Neuronal stem cell (in vitro differentiated cells): ENCODE measurements at regions not wholly inside any gene's neighbourhood (a gene's known extent, or its start where the extent isn't known, plus 50 kb on each side); places are given as distances from the start of the nearest gene placed in this dataset.
"Not testable (repeated sequence)": the region's sequence is repeated elsewhere in the genome, so short reads cannot be mapped to it uniquely, and the experiment has no call there.

Source experiments
- DNase-seq: peaks from one replicate; pipeline ENCODE4 v3.0.0-alpha.2; 2013; ENCODE audit warnings: low spot score
- H2AFZ ChIP-seq: one replicate; pipeline ENCODE4 v1.6.1; 2013; ENCODE audit warnings: mild to moderate bottlenecking, low read length, inconsistent platforms
- H2AK5ac ChIP-seq: 2 replicates; pipeline ENCODE4 v1.6.1; 2013; ENCODE audit warnings: low read depth, mild to moderate bottlenecking, inconsistent platforms, low read length, moderate library complexity, mixed read lengths
- H2BK120ac ChIP-seq: 2 replicates; pipeline ENCODE4 v1.6.1; 2013; ENCODE audit warnings: low read depth, mild to moderate bottlenecking, inconsistent platforms, low read length, moderate library complexity, mixed read lengths
- H2BK12ac ChIP-seq: one replicate; pipeline ENCODE4 v1.6.1; 2013; ENCODE audit warnings: low read length, inconsistent platforms
- H2BK15ac ChIP-seq: 2 replicates; pipeline ENCODE4 v1.6.1; 2013; ENCODE audit warnings: mild to moderate bottlenecking, low read length, inconsistent platforms, mixed read lengths
- H2BK5ac ChIP-seq: one replicate; pipeline ENCODE4 v1.6.1; 2013; ENCODE audit warnings: inconsistent platforms, mild to moderate bottlenecking, low read length, moderate library complexity
- H3K14ac ChIP-seq: one replicate; pipeline ENCODE4 v1.6.1; 2013; ENCODE audit warnings: low read length, inconsistent platforms
- H3K18ac ChIP-seq: 2 replicates; pipeline ENCODE4 v1.6.1; 2013; ENCODE audit warnings: low read length, inconsistent platforms
- H3K23ac ChIP-seq: 2 replicates; pipeline ENCODE4 v1.6.1; 2013; ENCODE audit warnings: low read depth, mild to moderate bottlenecking, mixed read lengths, low read length, inconsistent platforms; ENCODE audit not compliant: poor library complexity
- H3K27ac ChIP-seq: replicated peaks from 3 replicates; pipeline ENCODE4 v1.5.1; 2013; ENCODE audit warnings: low read length, inconsistent platforms
- H3K27me3 ChIP-seq, 3 experiments: 2 replicates each; pipeline ENCODE4 v1.6.1; 2013; ENCODE audit warnings: low read length in 3 of 3, mild to moderate bottlenecking in 2 of 3, inconsistent platforms in 1 of 3, low read depth in 1 of 3, mixed read lengths in 1 of 3, moderate library complexity in 1 of 3; ENCODE audit not compliant: control insufficient read depth in 3 of 3, insufficient read depth in 3 of 3
- H3K36me3 ChIP-seq, 2 donors: replicated peaks in 1 of 2; 2 replicates each; pipeline ENCODE4 v1.6.1; 2013; ENCODE audit warnings: low read length in 2 of 2; ENCODE audit not compliant: control insufficient read depth in 2 of 2, insufficient read depth in 2 of 2
- H3K4ac ChIP-seq: 2 replicates; pipeline ENCODE4 v1.6.1; 2013; ENCODE audit warnings: inconsistent platforms, mild to moderate bottlenecking, low read length, moderate library complexity
- H3K4me1 ChIP-seq, 2 donors: 1 replicate in 1 of 2; 2 replicates in 1 of 2; pipeline ENCODE4 v1.6.1; 2013; ENCODE audit warnings: low read length in 2 of 2, low read depth in 1 of 2; ENCODE audit not compliant: control insufficient read depth in 2 of 2, insufficient read depth in 1 of 2
- H3K4me2 ChIP-seq: one replicate; pipeline ENCODE4 v1.6.1; 2013; ENCODE audit warnings: mild to moderate bottlenecking, low read length, inconsistent platforms; ENCODE audit not compliant: insufficient read depth, poor library complexity, severe bottlenecking
- H3K4me3 ChIP-seq, 2 donors: 2 replicates each; pipeline ENCODE4 v1.5.1; 2013; ENCODE audit warnings: low read length in 2 of 2, mild to moderate bottlenecking in 2 of 2, inconsistent platforms in 1 of 2, moderate library complexity in 1 of 2
- H3K79me1 ChIP-seq: one replicate; pipeline ENCODE4 v1.6.1; 2013; ENCODE audit warnings: low read depth, mild to moderate bottlenecking, inconsistent platforms, low read length, moderate library complexity
- H3K9ac ChIP-seq: one replicate; pipeline ENCODE4 v1.6.1; 2013; ENCODE audit warnings: mild to moderate bottlenecking, low read depth, low read length, inconsistent platforms; ENCODE audit not compliant: poor library complexity
- H3K9me3 ChIP-seq, 2 donors: replicated peaks in 1 of 2; 2 replicates each; pipeline versions ENCODE3 to v1.6.1; 2013; ENCODE audit warnings: low read length in 2 of 2, mild to moderate bottlenecking in 2 of 2, inconsistent platforms in 1 of 2, low read depth in 1 of 2, mixed read lengths in 1 of 2, moderate library complexity in 1 of 2; ENCODE audit not compliant: control insufficient read depth in 2 of 2, insufficient read depth in 1 of 2
- H4K8ac ChIP-seq: one replicate; pipeline ENCODE4 v1.6.1; 2013; ENCODE audit warnings: low read depth, mild to moderate bottlenecking, inconsistent platforms, low read length, moderate library complexity
- H4K91ac ChIP-seq: one replicate; pipeline ENCODE4 v1.6.1; 2013; ENCODE audit warnings: low read length, low read depth, mild to moderate bottlenecking, inconsistent platforms; ENCODE audit not compliant: poor library complexity
- WGBS, 2 donors: extraction: QIAGEN DNeasy Blood & Tissue Kit; methylation state at CpG; one replicate each; pipeline ENCODE4 v1.1.7; 2013; ENCODE audit warnings: missing lambda C conversion rate in 2 of 2, mixed read lengths in 1 of 2; ENCODE audit not compliant: insufficient read length in 2 of 2, insufficient replicate concordance in 1 of 2; ENCODE audit errors: extremely low coverage in 2 of 2; 5-methylcytosine and 5-hydroxymethylcytosine counted together

GRCh38 chr4:141473952-141474351 lies 162.4 kb upstream of the IL15 start:
- Histone ChIP-seq H3K36me3 (no peaks in the 10 kb centered on the region), H3K27me3 (no peaks in the 10 kb centered on the region), H3K4ac (no peak overlapping the region), H4K8ac (no peak overlapping the region), H2AFZ (no peak overlapping the region), H3K18ac (no peak overlapping the region), H2BK12ac (no peak overlapping the region), H3K23ac (no peak overlapping the region), H3K4me1 (no peaks in the 10 kb centered on the region), H3K4me3 (no peak overlapping the region), H3K9me3 (no peaks in the 10 kb centered on the region), H3K4me2 (no peak overlapping the region), H3K79me1 (no peaks in the 10 kb centered on the region), H3K14ac (no peak overlapping the region), H2BK120ac (no peak overlapping the region), H2BK5ac (no peak overlapping the region), H3K9ac (no peak overlapping the region), H4K91ac (no peak overlapping the region), H3K27ac (no peak overlapping the region), H2BK15ac (no peak overlapping the region), H2AK5ac (no peak overlapping the region)
- DNase-seq: no peak

GRCh38 chr4:141480950-141481349 lies 155.4 kb upstream of the IL15 start:
- Histone ChIP-seq H3K27ac (no peak overlapping the region), H3K4me2 (no peak overlapping the region), H2AFZ (no peak overlapping the region), H3K4me3 (no peak overlapping the region), H3K14ac (no peak overlapping the region), H3K18ac (no peak overlapping the region), H2AK5ac (no peak overlapping the region), H3K36me3 (no peaks in the 10 kb centered on the region), H3K79me1 (no peaks in the 10 kb centered on the region), H3K9ac (no peak overlapping the region), H3K9me3 (peaks cover 5% of the 10 kb centered on the region in 2 donors), H3K4me1 (no peaks in the 10 kb centered on the region), H2BK5ac (no peak overlapping the region), H3K23ac (no peak overlapping the region), H2BK12ac (no peak overlapping the region), H4K91ac (no peak overlapping the region), H3K4ac (no peak overlapping the region), H3K27me3 (no peaks in the 10 kb centered on the region), H2BK15ac (no peak overlapping the region), H2BK120ac (no peak overlapping the region), H4K8ac (no peak overlapping the region)
- no peak for DNase-seq

- no CpG with 5 or more reads among the region's 12 CpGs for WGBS, 2 donors
- H4K8ac ChIP-seq, H3K4me2 ChIP-seq, H2AFZ ChIP-seq, H3K14ac ChIP-seq, H3K4ac ChIP-seq, H3K79me1 ChIP-seq, H2BK120ac ChIP-seq, H3K9me3 ChIP-seq, H3K27me3 ChIP-seq, H2AK5ac ChIP-seq, H3K23ac ChIP-seq, H3K4me3 ChIP-seq, H2BK5ac ChIP-seq, H2BK12ac ChIP-seq, H4K91ac ChIP-seq, H2BK15ac ChIP-seq, DNase-seq, H3K27ac ChIP-seq, H3K18ac ChIP-seq, H3K4me1 ChIP-seq, H3K36me3 ChIP-seq, H3K9ac ChIP-seq: not testable (repeated sequence)
Observed at GRCh38 chr4:141484298-141484697, 152.1 kb upstream of the IL15 start.

DNA sequence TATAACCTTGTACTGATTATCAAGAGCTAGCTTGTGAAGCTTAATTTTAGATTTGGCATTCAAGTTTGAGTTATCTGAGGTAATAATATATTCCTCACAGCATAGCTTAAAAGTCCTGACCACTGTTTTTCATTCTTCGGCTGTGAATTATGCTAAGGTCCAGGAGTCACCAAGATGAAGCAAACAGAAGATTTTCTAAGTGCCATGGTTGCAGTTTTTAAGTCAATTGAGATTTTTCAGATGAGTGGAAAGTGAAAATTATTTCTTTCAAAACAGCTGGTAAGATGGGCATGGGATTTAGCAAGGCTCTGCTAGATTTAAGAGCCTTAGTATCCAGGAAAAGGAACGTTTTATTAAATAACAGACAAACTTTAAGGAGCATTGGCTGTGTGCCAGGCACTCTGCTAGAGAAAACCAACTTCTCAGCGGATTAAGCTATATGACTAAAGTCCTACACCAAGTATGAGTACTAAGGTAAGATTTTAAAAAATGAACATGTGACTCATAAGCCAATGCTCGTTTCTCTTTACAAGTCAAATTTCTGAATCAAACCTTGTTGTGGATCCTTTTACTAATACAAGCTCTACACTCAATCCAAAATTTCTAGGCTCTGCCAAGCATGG lies 149.9 kb upstream of the IL15 start:
- Histone ChIP-seq H3K23ac (no peak overlapping the region), H2BK15ac (no peak overlapping the region), H2AK5ac (no peak overlapping the region), H3K27ac (no peak overlapping the region), H3K36me3 (no peaks in the 10 kb centered on the region), H3K18ac (no peak overlapping the region), H2BK120ac (no peak overlapping the region), H4K91ac (no peak overlapping the region), H3K4me2 (no peak overlapping the region), H3K9ac (no peak overlapping the region), H3K4me1 (no peaks in the 10 kb centered on the region), H3K27me3 (no peaks in the 10 kb centered on the region), H3K9me3 (peaks cover 0 to 6% of the 10 kb centered on the region in 2 donors), H2BK12ac (no peak overlapping the region), H2AFZ (no peak overlapping the region), H3K14ac (no peak overlapping the region), H3K4ac (no peak overlapping the region), H3K79me1 (no peaks in the 10 kb centered on the region), H4K8ac (no peak overlapping the region), H3K4me3 (no peak overlapping the region), H2BK5ac (no peak overlapping the region)
- no peak for DNase-seq
- WGBS, 2 donors: no CpG with 5 or more reads among the region's 4 CpGs
